ENCODE measurements at regions not wholly inside any gene's neighbourhood (a gene's known extent, or its start where the extent isn't known, plus 50 kb on each side); places are given as distances from the start of the nearest gene placed in this dataset.

DNA sequence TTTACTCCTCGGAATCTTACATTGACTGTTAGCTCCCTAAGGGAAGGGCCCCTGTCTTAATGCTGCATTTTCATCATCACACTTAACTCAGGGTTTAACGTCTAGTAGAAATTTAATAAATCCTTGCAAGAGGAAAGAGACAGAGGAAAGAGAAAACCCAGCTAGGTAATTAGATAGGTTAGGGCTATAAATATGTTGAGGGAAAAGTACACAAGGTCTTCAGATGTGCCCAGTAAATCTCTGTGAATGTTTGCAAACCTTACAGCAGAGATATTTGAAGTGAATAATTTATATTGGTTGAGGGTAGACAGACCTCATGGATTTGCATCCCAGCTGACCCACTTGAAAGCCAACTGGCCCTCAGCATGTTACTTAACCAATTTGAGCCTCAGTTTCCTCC, 315.5 kb upstream of the NPVF start:
- TF ChIP-seq POLR2A (IDR thresholded peaks at IDR 0.05; ENCODE audit: low read depth, low read length), result no peak
- TF ChIP-seq SPI1 (IDR thresholded peaks at IDR 0.05; ENCODE audit: low read depth, low read length), result no peak
